HFFc6 (cell line): ENCODE measurements at regions not wholly inside any gene's neighbourhood (a gene's known extent, or its start where the extent isn't known, plus 50 kb on each side); places are given as distances from the start of the nearest gene placed in this dataset.

Source experiments
- DNase-seq: peaks from one replicate; pipeline ENCODE4 v3.0.0-alpha.2; 2018
- H3K27ac Mint-ChIP-seq: 2 replicates; pipeline ENCODE4 v1.8.0; 2020; ENCODE audit warnings: mild to moderate bottlenecking, mixed read lengths
- H3K27me3 Mint-ChIP-seq: 2 replicates; pipeline ENCODE4 v1.8.0; 2021; ENCODE audit warnings: mild to moderate bottlenecking, moderate library complexity, mixed read lengths; ENCODE audit not compliant: insufficient read depth
- H3K36me3 Mint-ChIP-seq: 2 replicates; pipeline ENCODE4 v1.8.0; 2021; ENCODE audit warnings: low read depth, mixed read lengths
- H3K4me1 Mint-ChIP-seq: 2 replicates; pipeline ENCODE4 v1.8.0; 2020; ENCODE audit warnings: low read depth, mixed read lengths
- H3K4me3 Mint-ChIP-seq: 2 replicates; pipeline ENCODE4 v1.8.0; 2020; ENCODE audit warnings: mild to moderate bottlenecking, moderate library complexity, mixed read lengths
- H3K9me3 Mint-ChIP-seq: 2 replicates; pipeline ENCODE4 v1.8.0; 2020; ENCODE audit warnings: mild to moderate bottlenecking, mixed read lengths
- TF ChIP-seq, protein P1 (sequence below): fragments of 200-600 bp; sonication (generic); IDR thresholded peaks from 2 replicates; pipeline ENCODE4 v1.5.0; 2021; ENCODE audit warnings: antibody characterized with exemption, mild to moderate bottlenecking

- no peaks in the 10 kb centered on the region for H3K36me3 Mint-ChIP-seq
- no peaks in the 10 kb centered on the region for H3K27me3 Mint-ChIP-seq
- no peaks in the 10 kb centered on the region for H3K4me1 Mint-ChIP-seq
- peaks cover 24% of the 10 kb centered on the region for H3K9me3 Mint-ChIP-seq
- TF ChIP-seq, protein P1, sequence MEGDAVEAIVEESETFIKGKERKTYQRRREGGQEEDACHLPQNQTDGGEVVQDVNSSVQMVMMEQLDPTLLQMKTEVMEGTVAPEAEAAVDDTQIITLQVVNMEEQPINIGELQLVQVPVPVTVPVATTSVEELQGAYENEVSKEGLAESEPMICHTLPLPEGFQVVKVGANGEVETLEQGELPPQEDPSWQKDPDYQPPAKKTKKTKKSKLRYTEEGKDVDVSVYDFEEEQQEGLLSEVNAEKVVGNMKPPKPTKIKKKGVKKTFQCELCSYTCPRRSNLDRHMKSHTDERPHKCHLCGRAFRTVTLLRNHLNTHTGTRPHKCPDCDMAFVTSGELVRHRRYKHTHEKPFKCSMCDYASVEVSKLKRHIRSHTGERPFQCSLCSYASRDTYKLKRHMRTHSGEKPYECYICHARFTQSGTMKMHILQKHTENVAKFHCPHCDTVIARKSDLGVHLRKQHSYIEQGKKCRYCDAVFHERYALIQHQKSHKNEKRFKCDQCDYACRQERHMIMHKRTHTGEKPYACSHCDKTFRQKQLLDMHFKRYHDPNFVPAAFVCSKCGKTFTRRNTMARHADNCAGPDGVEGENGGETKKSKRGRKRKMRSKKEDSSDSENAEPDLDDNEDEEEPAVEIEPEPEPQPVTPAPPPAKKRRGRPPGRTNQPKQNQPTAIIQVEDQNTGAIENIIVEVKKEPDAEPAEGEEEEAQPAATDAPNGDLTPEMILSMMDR = no peak
- no peak for DNase-seq
- no peak overlapping the region for H3K4me3 Mint-ChIP-seq
- H3K27ac Mint-ChIP-seq = no peak overlapping the region
Measured at GRCh38 chr10:111686796-111687195, 496.8 kb downstream of the GPAM start.

- H3K4me3 Mint-ChIP-seq = no peak overlapping the region
- H3K36me3 Mint-ChIP-seq = no peaks in the 10 kb centered on the region
- TF ChIP-seq, protein P1 = no peak
- DNase-seq = no peak
- peaks cover 28% of the 10 kb centered on the region for H3K9me3 Mint-ChIP-seq
- H3K27ac Mint-ChIP-seq = no peak overlapping the region
- no peaks in the 10 kb centered on the region; the same call in none of the 2 replicates for H3K27me3 Mint-ChIP-seq
- no peaks in the 10 kb centered on the region for H3K4me1 Mint-ChIP-seq
Measured at GRCh38 chr10:111698711-111699110, 484.9 kb downstream of the GPAM start.

GRCh38 chr10:111703986-111704385 is 479.6 kb downstream of the GPAM start:
- H3K9me3 Mint-ChIP-seq = peaks cover 33% of the 10 kb centered on the region
- no peaks in the 10 kb centered on the region for H3K36me3 Mint-ChIP-seq
- TF ChIP-seq, protein P1 = no peak

DNA sequence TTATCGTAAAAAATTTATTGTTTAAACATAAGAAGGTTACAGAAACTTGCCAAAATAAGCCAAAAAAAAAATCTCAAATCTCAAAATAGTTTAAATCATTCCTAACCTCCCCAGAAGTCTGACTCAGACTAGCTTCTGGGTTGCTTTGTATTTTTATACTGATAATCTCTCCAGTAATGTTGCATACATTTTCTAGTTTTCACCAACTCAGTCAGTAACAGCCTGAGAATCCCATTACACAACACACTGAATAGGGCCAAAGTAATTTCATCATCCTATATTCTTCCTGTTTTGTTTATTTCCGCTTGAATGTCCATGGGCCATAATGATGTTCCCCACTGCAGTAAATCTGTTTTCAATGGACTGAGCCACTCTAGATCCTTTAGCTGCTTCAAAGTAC is 478.5 kb downstream of the GPAM start:
- Mint-ChIP-seq H3K27me3 (no peaks in the 10 kb centered on the region; the same call in none of the 2 replicates), H3K27ac (no peak overlapping the region), H3K4me1 (no peaks in the 10 kb centered on the region), H3K4me3 (no peak overlapping the region), H3K36me3 (no peaks in the 10 kb centered on the region), H3K9me3 (peaks cover 44% of the 10 kb centered on the region)
- no peak for DNase-seq
- TF ChIP-seq, protein P1 = no peak

More at GRCh38 chr10:111703986-111704385, 479.6 kb downstream of the GPAM start:
- H3K4me1 Mint-ChIP-seq = no peaks in the 10 kb centered on the region
- H3K27me3 Mint-ChIP-seq = no peaks in the 10 kb centered on the region; the same call in none of the 2 replicates
- no peak overlapping the region for H3K4me3 Mint-ChIP-seq
- no peak overlapping the region for H3K27ac Mint-ChIP-seq
- DNase-seq = no peak

DNA sequence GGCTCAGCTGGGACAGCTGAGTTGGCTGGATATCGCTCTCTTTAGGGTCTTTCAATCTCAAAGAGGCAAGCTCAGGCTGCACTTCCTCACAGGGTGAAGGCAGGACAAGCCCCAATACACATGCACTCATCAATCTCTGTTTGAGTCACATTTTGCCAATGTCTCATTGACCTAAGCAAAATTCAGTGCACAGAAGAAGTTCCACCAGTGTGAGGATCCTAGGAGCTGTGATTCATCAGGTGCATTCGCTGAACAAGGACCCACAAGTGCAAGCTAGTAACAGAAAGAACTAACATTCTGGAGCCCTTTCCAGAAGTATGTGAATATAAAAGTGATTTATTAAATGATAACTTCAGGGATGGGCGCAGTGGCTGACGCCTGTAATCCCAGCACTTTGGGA is 477.2 kb downstream of the GPAM start:
- no peaks in the 10 kb centered on the region for H3K4me1 Mint-ChIP-seq
- H3K9me3 Mint-ChIP-seq = peaks cover 46% of the 10 kb centered on the region
- no peak overlapping the region for H3K4me3 Mint-ChIP-seq
- H3K27me3 Mint-ChIP-seq = no peaks in the 10 kb centered on the region; the same call in none of the 2 replicates
- H3K27ac Mint-ChIP-seq = no peak overlapping the region
- no peaks in the 10 kb centered on the region for H3K36me3 Mint-ChIP-seq
- DNase-seq = no peak
- TF ChIP-seq, protein P1 = no peak

DNA sequence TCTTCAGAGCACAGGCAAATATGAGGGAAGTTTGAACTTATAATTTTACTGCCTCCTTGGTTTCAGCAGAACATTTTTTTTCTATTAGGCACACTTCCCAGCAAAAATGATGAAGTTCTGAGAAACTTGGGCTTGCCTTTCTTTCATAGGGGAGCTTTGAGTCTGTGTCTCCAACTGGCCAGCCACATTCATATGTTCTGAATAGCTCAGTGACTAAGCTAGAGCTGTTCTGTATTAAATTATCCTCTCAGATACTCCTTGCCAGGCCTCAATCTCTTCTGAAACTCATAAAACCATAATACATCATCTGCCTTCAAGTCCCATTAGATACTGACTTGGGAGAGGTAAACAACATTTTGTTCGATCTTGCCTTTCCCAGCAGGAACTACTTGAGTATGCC is 476.5 kb downstream of the GPAM start:
- Mint-ChIP-seq H3K36me3 (no peaks in the 10 kb centered on the region), H3K4me1 (no peaks in the 10 kb centered on the region), H3K27me3 (no peaks in the 10 kb centered on the region; the same call in 1 of the 2 replicates), H3K27ac (no peak overlapping the region), H3K4me3 (no peak overlapping the region), H3K9me3 (peaks cover 50% of the 10 kb centered on the region)
- DNase-seq = no peak
- TF ChIP-seq, protein P1 = no peak
